Kasumi-1 (cell line): ENCODE measurements at regions not wholly inside any gene's neighbourhood (a gene's known extent, or its start where the extent isn't known, plus 50 kb on each side); places are given as distances from the start of the nearest gene placed in this dataset.

Experiments used
- DNase-seq, 2 experiments: peaks; one replicate each; lab custom pipeline; 2025; lab: John Stamatoyannopoulos, UW

DNA sequence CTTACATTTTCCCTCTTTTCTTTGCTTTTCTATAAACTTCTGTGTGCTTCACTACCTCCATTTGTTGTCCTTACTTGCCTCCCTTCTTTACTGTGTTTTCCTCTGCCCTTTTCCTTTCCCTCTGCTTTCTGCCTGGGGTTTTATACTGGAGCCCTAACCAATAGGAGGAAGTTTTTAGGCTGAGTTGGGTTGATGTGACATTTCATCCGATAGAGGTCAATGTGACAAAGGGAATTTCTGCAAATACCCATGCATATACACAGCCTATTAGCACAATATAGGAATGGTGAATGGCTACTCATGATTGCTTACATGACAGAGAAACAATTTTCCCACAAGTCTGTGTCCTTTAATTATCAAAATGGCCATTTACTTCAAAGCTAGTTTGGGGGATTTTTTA is 153.0 kb upstream of the ARPP21 start:
- no peak for DNase-seq

DNA sequence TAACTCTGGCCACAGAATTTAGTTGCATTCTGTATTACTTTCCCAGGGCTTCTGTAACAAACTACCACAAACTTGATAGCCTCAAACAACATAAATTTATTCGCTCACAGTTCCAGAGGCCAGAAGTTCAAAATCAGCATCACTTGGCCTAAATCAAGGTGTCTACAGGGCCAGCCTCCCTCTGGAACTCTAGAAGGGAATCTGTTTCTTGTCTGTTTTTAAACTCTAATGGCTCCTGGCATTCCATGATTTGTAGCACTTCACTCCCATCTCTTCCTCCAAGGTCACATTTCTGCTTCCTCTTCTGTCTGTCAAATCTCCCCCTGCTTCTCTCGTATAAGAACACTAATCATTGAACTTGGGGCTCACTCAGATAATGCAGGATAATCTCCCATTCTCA is 151.9 kb upstream of the ARPP21 start:
- DNase-seq = no peak

DNA sequence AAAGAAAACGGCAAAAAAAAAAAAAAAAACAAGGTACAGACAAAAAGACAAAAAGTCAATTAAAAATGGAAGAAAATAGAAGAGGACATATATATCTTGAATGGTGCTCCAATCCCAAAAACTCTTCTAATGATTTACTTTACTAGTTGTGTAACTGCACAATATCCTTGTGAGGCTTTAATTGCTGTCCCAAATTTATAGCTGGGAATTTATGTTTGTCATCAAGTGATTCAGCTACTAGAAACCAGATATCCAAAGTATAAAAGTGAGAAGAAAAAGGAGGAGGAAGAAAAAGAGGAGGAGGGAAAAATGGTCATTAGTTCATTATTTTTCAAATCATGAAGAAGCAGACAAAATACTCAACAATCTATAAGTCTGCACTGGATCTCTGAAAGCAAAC is 150.8 kb upstream of the ARPP21 start:
- DNase-seq = no peak

DNA sequence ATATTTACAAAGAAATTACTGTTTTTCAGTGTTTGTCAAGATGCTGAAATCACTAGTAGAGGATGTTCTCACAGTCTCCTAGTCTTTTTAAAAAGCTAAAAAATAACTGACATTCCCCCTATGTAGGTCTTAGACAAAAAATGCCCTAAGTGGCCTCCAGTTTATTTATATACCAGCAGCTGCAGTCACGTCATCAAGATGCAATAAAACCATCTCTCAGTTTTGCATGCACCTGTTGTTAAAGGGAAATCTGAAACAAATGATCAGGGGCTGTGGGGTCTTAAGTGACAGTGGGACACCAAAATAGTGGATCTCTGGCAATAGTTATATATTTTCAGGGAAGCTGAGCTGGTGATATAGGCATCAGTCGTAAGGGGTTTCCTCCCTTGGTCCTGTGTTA is 146.5 kb upstream of the ARPP21 start:
- DNase-seq = no peak

DNA sequence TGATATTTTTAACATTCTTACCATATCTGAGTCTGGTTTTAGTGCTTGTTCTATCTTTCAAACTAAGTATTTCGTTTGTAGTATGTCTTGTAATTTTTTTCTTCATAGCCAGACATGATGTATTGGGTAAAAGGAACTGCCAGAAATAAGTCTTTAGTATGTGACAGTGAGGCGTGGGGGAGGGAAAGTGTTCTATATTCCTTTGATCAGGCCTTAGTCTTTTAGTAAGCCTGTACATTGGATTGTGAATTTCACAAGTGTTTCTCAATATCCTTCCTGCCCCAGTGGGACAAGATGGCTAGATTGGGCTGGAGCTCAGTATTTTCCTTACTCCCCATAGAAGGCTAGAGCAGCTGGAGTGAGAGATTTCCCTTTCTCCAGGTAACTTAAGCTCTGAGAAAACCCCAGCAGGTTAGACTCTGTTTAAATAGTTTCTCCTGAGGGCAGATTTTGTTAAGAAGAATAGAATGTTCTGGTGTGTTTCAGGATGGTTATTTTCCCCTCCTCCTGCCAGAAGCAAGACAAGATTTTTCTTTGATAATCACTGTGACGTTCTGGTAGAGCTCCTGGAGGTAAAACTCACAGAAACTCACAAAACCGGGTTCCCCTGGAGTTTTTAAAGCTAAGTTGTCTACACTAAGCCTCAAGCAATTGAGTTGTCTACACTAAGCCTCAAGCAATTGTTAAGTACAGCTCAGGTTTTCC is 140.7 kb upstream of the ARPP21 start:
- DNase-seq = peak; percentile 35 to 37

DNA sequence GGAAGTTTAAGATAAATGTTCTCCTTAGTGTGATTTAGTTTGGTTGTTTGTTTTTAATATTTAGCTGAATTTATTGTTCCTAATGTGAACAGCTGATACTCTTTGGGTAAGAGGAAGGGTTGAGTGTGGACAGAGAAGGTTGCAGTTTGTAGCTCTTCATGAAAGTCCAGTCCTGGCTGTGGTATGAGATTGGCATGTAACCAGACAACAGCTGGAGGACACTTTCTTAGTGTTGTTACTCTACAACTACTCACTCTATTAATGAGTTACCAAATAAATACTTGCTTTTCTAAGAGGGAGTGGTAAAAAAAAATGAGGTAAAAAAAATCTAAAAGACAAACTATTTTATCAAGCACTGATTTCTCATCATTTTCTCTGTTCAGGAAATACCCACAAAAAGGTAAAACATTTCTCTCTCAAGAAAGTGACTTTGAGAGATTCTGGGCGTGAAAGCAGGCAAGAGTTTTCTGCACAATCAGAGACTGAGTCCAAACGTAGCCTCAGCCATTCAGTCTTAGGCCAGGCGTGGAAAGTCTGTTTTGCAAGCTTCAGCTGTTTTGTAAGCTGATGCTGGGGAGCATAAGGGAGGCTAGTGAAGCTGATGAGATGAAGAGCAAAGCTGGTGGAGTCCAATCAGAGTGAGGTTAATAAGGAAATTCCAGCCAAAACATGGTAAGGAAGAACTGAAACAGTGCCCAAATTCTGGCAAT is 138.5 kb upstream of the ARPP21 start:
- DNase-seq = no peak

DNA sequence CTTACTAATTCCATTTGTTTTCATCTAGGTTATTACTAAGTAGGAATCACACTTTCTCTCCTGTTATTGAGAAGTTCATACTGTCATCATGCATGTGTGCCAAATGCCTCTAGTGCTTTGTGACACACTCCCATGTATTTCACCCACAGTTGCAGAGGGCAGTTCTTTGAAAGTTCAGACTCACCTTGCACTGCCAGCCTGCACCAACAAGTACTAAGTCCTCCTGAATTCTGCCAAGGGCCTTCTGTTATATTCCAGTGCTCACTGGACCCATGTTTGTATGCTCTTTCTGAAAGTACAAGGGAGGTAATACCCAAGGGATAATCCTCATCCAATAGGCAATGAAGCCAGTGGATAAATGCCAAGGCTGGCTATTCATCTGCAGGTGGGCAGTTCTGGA is 136.6 kb upstream of the ARPP21 start:
- DNase-seq = no peak

DNA sequence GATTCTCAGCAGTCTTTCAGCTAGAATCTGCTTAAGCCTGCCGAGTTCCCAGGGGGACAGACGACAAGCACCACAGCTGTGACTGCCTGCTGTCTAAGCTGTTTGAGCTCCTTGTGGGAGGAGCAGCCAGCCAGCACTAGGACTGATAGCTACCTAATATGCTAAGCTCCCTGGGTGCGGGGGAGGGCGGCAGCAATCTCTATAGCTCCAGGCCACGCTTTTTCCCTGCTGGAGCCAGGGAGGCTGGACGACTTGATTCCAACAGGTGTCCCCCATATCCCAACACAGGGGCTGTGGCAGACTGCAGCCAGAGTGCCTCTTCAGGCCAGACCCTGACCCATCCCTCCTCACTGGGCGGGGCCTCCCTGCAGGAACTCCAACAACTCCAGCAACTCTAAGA is 134.1 kb upstream of the ARPP21 start:
- no peak for DNase-seq

DNA sequence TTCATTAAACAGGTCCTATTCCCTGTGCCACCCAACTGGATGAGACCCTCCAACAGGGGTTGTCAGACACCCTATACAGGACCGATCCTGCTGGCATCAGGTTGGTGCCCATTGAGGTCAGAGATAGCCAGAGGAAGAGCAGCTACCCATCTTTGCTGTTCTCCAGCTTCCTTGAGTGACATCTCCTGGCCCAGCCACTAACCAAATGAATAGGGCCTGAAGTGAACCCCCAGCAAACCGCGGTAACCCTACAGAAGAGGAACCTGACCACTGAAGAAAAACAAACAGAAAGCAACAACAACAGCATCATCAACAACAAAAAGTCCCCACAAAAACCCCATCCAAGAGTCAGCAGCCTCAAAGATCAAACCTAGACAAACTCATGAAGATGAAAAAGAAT is 133.6 kb upstream of the ARPP21 start:
- DNase-seq = no peak

DNA sequence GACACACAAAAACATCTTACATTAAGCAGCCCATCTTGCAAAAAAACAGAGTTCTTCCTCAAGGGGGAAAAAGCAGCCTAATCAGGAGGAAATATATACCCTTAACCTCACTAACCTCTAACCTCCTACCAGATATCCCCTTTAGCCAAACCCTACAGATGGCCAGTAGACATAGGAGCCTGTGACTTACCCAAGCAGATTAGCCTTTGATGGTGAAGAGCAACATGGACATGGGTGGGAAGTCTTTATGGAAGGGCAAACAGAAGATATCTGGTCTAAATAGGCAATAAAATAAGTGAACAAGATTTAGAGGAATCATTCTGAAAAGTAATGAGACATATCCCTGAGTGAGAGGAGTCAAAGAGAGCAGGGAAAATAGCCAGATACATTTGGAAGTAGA is 119.4 kb upstream of the ARPP21 start:
- no peak for DNase-seq

DNA sequence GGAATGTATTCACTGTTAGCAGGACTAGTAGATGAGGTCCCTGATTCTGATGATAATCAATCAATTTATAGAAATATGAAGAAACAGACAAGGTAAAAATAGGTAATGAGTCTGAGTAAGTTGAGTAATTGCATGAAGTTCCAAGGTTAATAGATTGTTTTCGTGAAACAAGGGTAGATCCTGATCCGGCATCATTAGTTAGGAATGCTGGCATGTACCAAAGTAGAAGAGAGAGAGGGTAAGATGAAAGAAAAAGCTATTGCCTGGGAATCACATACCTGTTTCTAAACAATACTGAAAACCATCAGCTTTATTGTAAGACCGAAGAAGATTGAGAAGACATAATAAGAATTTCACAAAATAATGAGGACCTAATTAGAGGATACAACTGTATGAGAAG is 118.1 kb upstream of the ARPP21 start:
- no peak for DNase-seq

DNA sequence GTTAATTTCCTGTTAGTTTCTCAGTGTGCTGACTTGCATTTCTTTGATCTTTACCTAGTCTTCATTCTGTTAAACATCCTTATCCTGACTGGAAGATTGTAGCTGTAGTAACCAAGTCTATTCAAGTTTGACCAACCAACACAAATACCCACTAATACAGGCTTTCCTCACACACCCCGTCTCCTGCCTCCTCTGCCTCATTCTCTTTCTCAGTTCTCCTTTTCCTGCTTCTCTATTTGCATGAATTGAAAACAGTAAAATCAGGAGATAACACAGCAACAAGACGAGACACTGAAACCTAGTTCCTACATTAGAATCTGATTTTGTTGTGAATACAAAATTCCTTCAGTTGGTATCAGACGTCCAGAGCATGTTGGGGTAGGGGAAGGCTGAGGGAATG is 116.9 kb upstream of the ARPP21 start:
- no peak for DNase-seq

DNA sequence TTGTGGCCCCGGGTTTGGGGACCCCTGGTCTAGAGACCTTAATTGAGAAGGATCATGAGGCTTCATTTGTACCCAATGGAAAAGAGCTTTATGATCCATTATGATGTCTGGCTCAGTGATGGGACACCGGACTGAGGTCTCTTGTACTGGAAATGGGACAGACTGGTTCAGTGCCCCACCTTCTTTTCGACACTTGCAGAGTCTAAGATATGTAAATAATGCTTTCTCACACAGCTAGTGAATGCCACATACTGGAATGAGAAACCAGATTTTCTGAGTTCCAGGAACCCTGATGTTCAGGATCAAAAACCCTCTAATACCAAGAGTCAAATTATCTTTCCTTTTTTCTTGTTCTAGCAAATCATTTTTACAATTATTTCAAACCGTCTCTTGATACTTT is 116.3 kb upstream of the ARPP21 start:
- no peak for DNase-seq

DNA sequence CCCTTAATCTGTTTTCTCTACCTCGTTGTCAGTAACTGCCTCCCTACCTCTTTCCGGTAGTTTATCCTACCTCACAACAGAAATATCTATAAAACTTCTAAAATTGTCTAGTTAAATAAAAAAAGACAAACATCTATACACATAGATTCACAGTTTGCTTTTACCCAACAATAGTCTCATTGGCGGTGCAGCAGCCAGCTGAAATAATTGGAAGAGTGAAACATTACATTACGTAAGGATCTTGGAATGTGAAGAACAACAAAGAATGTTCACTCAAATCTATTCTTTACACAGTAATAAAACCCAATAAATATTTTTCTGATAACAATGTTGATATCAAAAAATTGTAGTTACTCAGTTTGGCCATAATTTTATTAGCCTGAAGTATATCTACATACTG is 115.5 kb upstream of the ARPP21 start:
- no peak for DNase-seq

DNA sequence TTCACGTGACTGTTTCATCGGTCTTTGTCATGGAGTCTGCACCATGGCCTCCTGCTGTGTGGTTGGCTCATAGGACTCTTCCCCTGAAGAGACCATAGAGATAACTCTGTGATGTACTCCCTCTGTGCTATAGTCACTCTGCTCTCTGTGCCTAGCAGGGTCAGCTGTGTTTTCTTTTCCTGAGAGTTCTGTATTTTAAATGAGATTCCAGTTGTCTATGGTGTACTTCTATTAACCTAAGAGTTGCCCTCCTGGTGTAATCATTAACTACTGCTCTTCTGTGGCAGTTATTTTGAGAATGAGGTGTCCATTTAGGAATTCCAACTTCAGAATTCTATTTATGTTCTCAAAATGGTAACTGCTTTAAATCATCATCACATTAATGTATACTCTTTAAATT is 114.5 kb upstream of the ARPP21 start:
- no peak for DNase-seq

DNA sequence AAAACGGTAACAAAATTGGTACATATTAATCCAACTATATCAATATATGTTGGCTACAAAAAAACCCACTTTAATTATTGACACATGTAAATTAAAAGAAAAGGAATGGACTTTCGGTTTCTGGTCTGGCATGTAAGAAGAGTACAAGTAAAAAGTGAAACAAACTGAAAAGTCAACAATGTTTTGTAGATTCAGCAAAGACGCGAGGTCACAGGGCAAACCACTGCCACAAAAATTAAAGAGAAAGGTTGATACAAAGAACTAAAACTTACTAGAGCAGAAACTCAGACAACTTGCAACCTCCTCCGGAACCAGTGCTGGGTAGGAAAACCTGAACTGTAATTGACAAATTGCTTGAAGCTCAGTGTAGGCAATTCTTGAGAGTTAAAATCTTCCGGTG is 110.6 kb upstream of the ARPP21 start:
- no peak for DNase-seq

DNA sequence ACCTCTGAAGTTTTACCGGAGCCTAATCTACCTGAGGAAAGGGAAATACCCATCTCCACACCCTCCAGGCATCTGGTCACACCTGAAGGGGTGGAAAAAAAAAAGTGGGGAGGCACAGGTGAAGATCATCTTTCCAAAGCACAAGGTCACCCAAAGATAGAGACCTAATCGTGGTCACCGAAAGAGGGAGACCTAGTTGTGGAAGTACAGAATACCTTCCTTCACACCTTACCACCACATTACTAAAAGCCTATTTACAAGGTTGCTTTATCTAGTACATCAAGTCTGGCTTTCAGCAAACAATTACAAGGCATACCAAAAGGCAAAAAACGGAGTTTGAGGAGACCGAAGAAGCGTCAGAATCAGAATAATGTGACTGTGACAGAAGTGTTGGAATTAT is 110.0 kb upstream of the ARPP21 start:
- no peak for DNase-seq

DNA sequence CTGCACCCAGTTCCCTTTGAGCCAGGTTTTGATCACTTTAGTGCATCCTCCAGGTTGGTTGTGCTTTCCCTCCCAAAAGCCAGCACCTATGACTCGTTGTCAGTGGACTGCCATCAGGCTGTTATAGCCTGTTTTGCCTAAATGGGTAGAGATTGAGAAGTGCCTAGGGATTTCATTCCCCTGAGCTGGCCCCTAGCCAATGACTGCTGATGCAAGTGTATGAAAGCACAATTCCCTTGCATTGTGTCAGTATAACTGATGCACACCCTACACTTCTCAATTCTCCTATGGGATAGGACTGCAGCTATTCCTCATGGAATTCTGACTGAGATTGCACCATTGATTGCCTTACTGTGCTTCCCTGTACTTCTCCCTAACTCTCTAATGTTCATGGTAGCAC is 102.1 kb upstream of the ARPP21 start:
- DNase-seq = no peak

DNA sequence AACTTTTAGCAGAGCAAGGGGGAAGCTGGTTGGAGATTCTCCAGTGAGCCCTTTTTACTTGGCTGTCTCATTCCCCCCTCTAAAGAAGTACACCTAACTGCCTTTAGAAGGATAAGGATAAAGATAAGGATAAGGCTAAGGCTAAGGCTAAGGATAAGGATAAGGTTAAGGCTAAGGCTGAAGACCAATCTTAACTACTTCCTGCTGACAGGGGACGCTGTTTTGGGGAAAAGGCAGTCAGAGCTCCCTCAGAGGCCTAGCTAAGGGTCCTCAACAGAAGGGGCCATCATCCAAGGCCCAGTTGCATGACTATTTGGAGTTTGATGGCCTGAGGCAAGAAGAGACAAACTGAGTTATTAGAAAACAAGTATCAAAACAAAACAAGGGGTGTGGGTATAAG is 94.3 kb upstream of the ARPP21 start:
- DNase-seq = no peak

DNA sequence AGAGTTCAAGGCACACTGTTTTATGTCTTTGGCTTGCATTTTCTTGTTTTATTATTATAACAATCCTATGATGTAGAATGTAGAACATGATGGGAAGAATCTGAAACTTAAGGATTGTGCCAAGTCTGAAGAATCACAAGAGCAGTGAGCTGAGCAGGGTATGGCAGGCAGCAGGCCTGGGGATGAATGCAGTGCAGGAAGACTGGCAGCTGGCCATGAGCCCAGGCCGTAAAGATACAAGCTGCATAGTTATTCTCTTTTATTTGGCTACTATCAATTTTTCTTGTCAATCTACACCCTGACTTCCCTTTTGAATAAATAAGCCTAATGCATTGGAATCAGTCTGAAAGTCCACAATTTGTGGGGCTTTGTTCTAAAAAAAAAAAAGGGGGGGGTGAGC is 89.6 kb upstream of the ARPP21 start:
- DNase-seq = no peak

DNA sequence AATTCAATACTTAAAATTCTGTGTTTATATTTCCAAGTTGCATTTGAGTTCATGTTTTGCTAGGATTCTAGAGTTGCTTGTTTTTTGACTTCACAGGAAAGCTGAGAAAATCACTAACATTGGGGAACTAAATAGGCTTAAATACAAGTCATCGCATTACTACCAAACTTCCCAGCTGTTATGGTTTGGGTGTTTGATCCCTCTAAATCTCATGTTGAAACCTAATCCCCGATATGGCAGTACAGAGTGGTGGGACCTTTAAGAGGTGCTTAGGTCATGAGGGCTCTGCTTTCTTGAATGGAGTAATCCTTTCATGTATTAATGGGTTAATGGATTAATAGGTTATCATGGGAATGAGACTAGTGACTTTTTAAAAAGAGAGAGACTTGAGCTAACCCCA is 77.2 kb upstream of the ARPP21 start:
- no peak for DNase-seq

DNA sequence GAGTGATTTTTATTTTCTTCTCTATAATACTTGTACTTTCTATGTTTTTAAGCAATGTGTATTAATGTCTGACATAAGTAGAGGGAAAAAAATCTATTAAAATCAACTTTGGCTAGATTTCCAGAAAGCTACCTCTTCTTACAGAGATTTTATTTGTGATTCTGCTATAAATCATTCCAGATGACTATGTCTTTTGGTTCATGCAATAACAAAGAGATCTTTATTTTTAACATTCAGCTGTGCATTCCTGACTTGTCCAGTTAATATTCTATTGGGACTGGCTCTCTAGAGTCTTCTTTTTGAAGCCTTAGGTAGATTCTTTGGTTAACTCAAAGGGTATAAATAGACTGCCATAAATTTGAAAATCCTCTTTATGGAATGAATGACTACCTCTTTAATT is 74.3 kb upstream of the ARPP21 start:
- peak in 1 of 2 experiments; percentile 31 for DNase-seq
